Mucosa of descending colon (tissue), 3 donors: ENCODE measurements at regions not wholly inside any gene's neighbourhood (a gene's known extent, or its start where the extent isn't known, plus 50 kb on each side); places are given as distances from the start of the nearest gene placed in this dataset.

Source experiments
- ATAC-seq: fragments of 200-7000 bp; cut with Tn5 transposase; one replicate; pipeline ENCODE4 v1.9.1; 2020; ENCODE audit warnings: mild to moderate bottlenecking, moderate library complexity
- DNase-seq, 3 donors: peaks; one replicate each; pipeline ENCODE4 v3.0.0-alpha.2; 2020
- H3K36me3 ChIP-seq: fragments of 200-600 bp; one replicate; pipeline ENCODE4 v1.8.0; 2021; ENCODE audit warnings: low read depth, mild to moderate bottlenecking
- H3K4me1 ChIP-seq: fragments of 200-600 bp; one replicate; pipeline ENCODE4 v1.8.0; 2021; ENCODE audit warnings: low read depth, mild to moderate bottlenecking
- H3K4me3 ChIP-seq: fragments of 200-600 bp; one replicate; pipeline ENCODE4 v1.8.0; 2021; ENCODE audit warnings: mild to moderate bottlenecking
- H3K9me3 ChIP-seq: fragments of 200-600 bp; one replicate; pipeline ENCODE4 v1.8.0; 2021; ENCODE audit warnings: mild to moderate bottlenecking
- intact Hi-C, 2 donors: fragments of 100-400 bp; cut with DNase I in 1 of 2; cut with micrococcal nuclease in 1 of 2; formaldehyde crosslinking; loops; one replicate each; pipeline versions ENCODE4 v1.11.0 to v1.11.1; 2022; cut with DNase I, micrococcal nuclease
- TF ChIP-seq, protein P1 (sequence below): fragments of 200-600 bp; IDR thresholded peaks from one replicate; pipeline ENCODE4 v1.8.0; 2022; ENCODE audit warnings: antibody characterized with exemption, mild to moderate bottlenecking
- donor health status: DM: no; HTN: no; CAD: no; lungs with moderate emphysema.
- donor health status: DM: no; HTN: no; CAD: no.
- donor health status: DM: no; HTN: yes; CAD: no.

DNA sequence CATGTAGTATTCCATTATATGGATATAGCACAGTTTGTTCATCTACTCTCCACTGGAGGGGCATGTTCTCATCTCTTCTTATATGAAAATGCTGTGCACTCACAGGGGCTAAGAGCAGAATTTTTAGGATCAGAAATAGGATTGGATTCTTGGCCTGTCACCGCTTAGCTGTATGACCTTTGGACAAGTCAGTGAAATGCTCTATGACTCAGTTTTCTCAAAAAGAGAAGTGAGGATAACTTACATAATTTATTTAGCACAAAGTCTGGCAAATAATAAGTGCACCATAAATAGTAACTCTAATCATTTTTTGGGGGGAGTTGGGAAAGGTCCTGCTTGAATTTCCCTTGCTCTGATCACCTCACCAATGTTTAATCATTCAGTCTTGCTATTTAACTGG is 103.7 kb upstream of the LRIG1 start:
- DNase-seq (no peak), ATAC-seq (no peak)
- no peaks in the 10 kb centered on the region for H3K9me3 ChIP-seq
- no peaks in the 10 kb centered on the region for H3K4me1 ChIP-seq
- intact Hi-C loops: no loop called here
- TF ChIP-seq, protein P1, sequence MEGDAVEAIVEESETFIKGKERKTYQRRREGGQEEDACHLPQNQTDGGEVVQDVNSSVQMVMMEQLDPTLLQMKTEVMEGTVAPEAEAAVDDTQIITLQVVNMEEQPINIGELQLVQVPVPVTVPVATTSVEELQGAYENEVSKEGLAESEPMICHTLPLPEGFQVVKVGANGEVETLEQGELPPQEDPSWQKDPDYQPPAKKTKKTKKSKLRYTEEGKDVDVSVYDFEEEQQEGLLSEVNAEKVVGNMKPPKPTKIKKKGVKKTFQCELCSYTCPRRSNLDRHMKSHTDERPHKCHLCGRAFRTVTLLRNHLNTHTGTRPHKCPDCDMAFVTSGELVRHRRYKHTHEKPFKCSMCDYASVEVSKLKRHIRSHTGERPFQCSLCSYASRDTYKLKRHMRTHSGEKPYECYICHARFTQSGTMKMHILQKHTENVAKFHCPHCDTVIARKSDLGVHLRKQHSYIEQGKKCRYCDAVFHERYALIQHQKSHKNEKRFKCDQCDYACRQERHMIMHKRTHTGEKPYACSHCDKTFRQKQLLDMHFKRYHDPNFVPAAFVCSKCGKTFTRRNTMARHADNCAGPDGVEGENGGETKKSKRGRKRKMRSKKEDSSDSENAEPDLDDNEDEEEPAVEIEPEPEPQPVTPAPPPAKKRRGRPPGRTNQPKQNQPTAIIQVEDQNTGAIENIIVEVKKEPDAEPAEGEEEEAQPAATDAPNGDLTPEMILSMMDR: no peak
- H3K36me3 ChIP-seq: no peaks in the 10 kb centered on the region
- H3K4me3 ChIP-seq: no peak overlapping the region

DNA sequence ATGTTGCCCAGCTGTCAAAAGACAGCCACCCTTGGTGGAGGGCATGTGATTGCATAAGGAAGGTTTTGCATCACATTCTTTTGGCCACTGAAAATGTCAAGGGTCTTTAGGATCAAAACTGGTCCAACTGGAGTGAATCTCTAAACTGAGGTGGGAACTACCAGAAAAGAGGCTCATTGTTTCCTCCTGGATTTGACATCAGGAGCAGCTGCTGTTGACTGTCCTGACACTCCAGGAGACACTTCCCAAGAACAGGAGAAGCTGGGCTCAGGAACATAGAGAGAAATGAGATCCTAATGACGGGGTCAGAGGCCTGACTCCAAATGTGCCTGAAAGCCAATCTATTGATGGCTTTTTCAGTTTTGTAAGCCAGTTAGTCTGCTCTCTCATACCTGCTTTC is 105.3 kb upstream of the LRIG1 start:
- ATAC-seq: no peak
- TF ChIP-seq, protein P1: no peak
- DNase-seq: no peak
- H3K4me1 ChIP-seq: no peaks in the 10 kb centered on the region
- intact Hi-C loops: no loop called here
- no peak overlapping the region for H3K4me3 ChIP-seq
- H3K36me3 ChIP-seq: no peaks in the 10 kb centered on the region
- no peaks in the 10 kb centered on the region for H3K9me3 ChIP-seq

DNA sequence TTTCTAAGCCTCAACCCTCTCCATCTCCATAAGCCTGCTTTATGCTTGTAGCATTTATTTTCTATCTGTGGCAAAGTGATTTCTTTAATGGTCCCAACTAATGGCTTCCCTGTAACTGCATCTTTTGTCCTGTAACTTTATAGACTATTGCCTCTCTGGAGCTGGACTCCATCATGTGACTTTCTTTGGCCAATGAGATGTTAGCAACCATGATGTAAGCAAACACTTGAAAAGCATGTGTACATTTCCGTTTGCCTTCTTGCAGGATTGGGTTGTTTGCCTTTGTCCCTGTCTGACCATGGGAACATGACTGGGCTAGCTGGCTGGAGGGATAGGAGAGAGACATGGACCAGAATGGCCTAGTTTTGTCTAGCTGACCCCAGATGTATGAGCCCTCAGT is 106.0 kb upstream of the LRIG1 start:
- H3K9me3 ChIP-seq: no peaks in the 10 kb centered on the region
- no peak for ATAC-seq
- intact Hi-C loops: no loop called here
- H3K4me1 ChIP-seq: no peaks in the 10 kb centered on the region
- H3K4me3 ChIP-seq: no peak overlapping the region
- DNase-seq: no peak
- TF ChIP-seq, protein P1: no peak
- H3K36me3 ChIP-seq: no peaks in the 10 kb centered on the region

DNA sequence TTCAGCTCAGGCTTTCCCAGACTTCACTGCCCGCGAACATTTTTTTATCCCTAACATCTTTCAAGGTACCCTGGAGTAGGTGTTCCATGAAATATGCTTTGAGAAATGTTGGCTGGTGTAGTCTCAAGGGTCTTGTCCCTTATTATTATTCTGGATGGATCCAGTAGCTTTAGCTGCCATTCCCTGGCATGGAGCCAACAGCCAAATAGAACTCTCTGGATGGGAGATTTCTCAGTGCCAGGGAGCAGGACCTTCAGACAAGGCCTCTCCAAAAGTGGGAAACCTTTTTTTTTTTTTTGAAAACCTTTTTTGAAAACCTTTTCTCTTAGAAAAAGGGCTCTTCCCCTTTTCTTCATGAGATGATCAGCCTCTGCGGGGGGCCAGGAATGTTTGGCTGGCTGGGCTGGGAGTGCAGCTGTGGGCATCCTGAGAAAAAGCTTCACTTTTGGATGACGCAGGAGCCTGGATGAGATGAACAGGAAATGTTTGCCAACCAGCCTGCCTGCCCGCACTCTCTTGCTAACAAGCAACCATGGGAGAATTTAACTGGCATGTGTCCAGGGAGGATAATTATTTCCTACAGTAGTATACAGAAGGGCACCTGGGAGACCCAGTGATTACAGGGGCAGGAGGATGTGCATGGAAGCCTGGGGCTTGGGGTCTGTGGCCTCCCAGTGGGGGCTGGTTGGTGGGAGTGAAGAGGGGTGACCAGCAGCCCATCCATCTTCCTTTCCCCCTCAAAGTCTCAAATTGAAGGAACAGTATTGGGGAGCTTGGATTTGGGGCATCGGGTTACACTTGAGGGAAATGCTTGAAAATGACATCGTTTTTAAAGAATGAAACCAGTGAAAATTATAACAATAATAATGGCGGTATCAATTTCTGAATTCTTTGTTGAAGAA is 109.1 kb upstream of the LRIG1 start:
- no peak overlapping the region for H3K4me3 ChIP-seq
- H3K36me3 ChIP-seq: no peaks in the 10 kb centered on the region
- ATAC-seq (peak; percentile 86), DNase-seq (peak; percentile 37 to 53 (median 53))
- TF ChIP-seq, protein P1: no peak
- H3K4me1 ChIP-seq: no peaks in the 10 kb centered on the region
- intact Hi-C loops: no loop called here
- H3K9me3 ChIP-seq: no peaks in the 10 kb centered on the region

DNA sequence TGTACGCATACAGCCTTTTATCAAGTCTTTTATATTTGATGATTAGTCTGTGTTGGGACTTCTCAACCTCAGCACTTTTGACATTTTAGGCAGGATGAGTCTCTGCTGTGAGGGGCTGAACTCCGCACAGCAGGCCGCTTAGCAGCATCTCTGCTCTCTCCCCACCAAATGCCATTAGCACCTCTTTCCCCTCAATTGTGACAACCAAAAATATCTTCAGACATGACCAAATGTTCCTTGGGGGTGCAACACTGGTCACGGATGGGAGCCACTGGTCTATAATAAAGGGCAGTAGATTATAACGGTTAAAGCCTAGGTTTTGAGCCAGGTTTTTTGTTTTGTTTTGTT is 109.7 kb upstream of the LRIG1 start:
- Histone ChIP-seq H3K9me3 (no peaks in the 10 kb centered on the region), H3K4me3 (no peak overlapping the region), H3K36me3 (no peaks in the 10 kb centered on the region), H3K4me1 (no peaks in the 10 kb centered on the region)
- DNase-seq: no peak
- intact Hi-C loops: no loop called here
- no peak for ATAC-seq
- TF ChIP-seq, protein P1: no peak
